B cell (primary cell): ENCODE measurements at regions not wholly inside any gene's neighbourhood (a gene's known extent, or its start where the extent isn't known, plus 50 kb on each side); places are given as distances from the start of the nearest gene placed in this dataset.

ENCODE experiments used
- ATAC-seq: fragments of 200-7000 bp; cut with Tn5 transposase; one replicate; pipeline ENCODE4 v1.10.0; 2021; ENCODE audit warnings: low read depth, mild to moderate bottlenecking, moderate number of reproducible peaks, moderate library complexity
- CTCF ChIA-PET: fragments of 350-600 bp; sonication (Branson Sonifier 250); formaldehyde crosslinking; loops from one replicate; lab custom pipeline; 2021; ENCODE audit warnings: antibody characterized with exemption, inconsistent platforms; lab: Charles Lee
- POLR2A ChIA-PET: fragments of 350-600 bp; sonication (Branson Sonifier 250); formaldehyde crosslinking; loops from one replicate; lab custom pipeline; 2021; ENCODE audit warnings: antibody characterized with exemption; lab: Charles Lee
- DNase-seq: peaks from one replicate; pipeline ENCODE4 v3.0.0; 2013
- H2AFZ ChIP-seq: 2 replicates; pipeline ENCODE4 v1.6.1; 2012; ENCODE audit warnings: mild to moderate bottlenecking, low read depth, low read length; ENCODE audit not compliant: insufficient read depth, poor library complexity, severe bottlenecking
- H3K27ac ChIP-seq, 2 donors: 1 replicate in 1 of 2; 2 replicates in 1 of 2; pipeline ENCODE4 v1.5.1; 2012 to 2013; ENCODE audit warnings: low read length in 2 of 2, mild to moderate bottlenecking in 2 of 2, moderate library complexity in 1 of 2
- H3K27me3 ChIP-seq, 4 experiments: fragments of 200-600 bp in 1 of 4; sonication (generic) in 1 of 4; replicated peaks in 1 of 4; 1 replicate in 2 of 4; 2 replicates in 2 of 4; pipeline versions ENCODE4 v1.6.1 to v1.7.0; 2013 to 2016; ENCODE audit warnings: low read length in 3 of 4, mild to moderate bottlenecking in 2 of 4, mixed read lengths in 1 of 4, moderate library complexity in 1 of 4; ENCODE audit not compliant: insufficient read depth in 4 of 4, control insufficient read depth in 3 of 4; ENCODE audit errors: control extremely low read depth in 1 of 4
- H3K36me3 ChIP-seq, 2 experiments: replicated peaks in 1 of 2; 1 replicate in 1 of 2; 2 replicates in 1 of 2; pipeline versions ENCODE4 v1.6.1 to v1.7.1; 2013; ENCODE audit warnings: low read length in 1 of 2; ENCODE audit not compliant: insufficient read depth in 2 of 2, control insufficient read depth in 1 of 2; ENCODE audit errors: control extremely low read depth in 1 of 2, extremely low read depth in 1 of 2
- H3K4me1 ChIP-seq, 2 donors: fragments of 200-600 bp in 1 of 2; sonication (generic) in 1 of 2; 1 replicate in 1 of 2; 2 replicates in 1 of 2; pipeline versions ENCODE4 v1.5.1 to v1.6.1; 2013 to 2017; ENCODE audit warnings: low read length in 2 of 2; ENCODE audit not compliant: control insufficient read depth in 2 of 2, insufficient read depth in 2 of 2
- H3K4me2 ChIP-seq: replicated peaks from 2 replicates; pipeline ENCODE3; 2012; ENCODE audit warnings: mild to moderate bottlenecking, low read depth, low read length; ENCODE audit not compliant: poor library complexity, severe bottlenecking
- H3K4me3 ChIP-seq, 5 experiments: fragments of 200-600 bp in 1 of 5; sonication (generic) in 1 of 5; 1 replicate in 3 of 5; 2 replicates in 2 of 5; pipeline versions ENCODE4 v1.5.1 to v1.7.0; 2011 to 2016; ENCODE audit warnings: low read length in 4 of 5, mild to moderate bottlenecking in 4 of 5, low read depth in 2 of 5, control low read depth in 1 of 5, moderate library complexity in 1 of 5; ENCODE audit not compliant: insufficient read depth in 1 of 5; ENCODE audit errors: control extremely low read depth in 1 of 5, extremely low read depth in 1 of 5
- H3K79me2 ChIP-seq: fragments of 200-600 bp; sonication (generic); one replicate; pipeline ENCODE4 v1.6.0; 2016; ENCODE audit warnings: low read length; ENCODE audit not compliant: control insufficient read depth, insufficient read depth
- H3K9ac ChIP-seq: fragments of 200-600 bp; sonication (generic); 2 replicates; pipeline ENCODE4 v1.6.1; 2017; ENCODE audit warnings: mild to moderate bottlenecking, low read length, moderate library complexity
- H3K9me3 ChIP-seq, 3 donors: one replicate each; pipeline versions ENCODE4 v1.6.1 to v1.7.1; 2013; ENCODE audit warnings: low read length in 2 of 3; ENCODE audit not compliant: control insufficient read depth in 2 of 3, insufficient read depth in 1 of 3; ENCODE audit errors: control extremely low read depth in 1 of 3
- H4K20me1 ChIP-seq: 2 replicates; pipeline ENCODE4 v1.6.0; 2012; ENCODE audit warnings: mild to moderate bottlenecking, low read length; ENCODE audit not compliant: insufficient read depth, control insufficient read depth, poor library complexity, severe bottlenecking
- H3K27ac Mint-ChIP-seq: one replicate; pipeline ENCODE4 v1.8.0; 2021; ENCODE audit warnings: mixed read lengths
- H3K27me3 Mint-ChIP-seq: one replicate; pipeline ENCODE4 v1.8.0; 2021; ENCODE audit warnings: mixed read lengths
- H3K4me1 Mint-ChIP-seq: one replicate; pipeline ENCODE4 v1.8.0; 2021; ENCODE audit warnings: mixed read lengths
- H3K4me3 Mint-ChIP-seq: one replicate; pipeline ENCODE4 v1.8.0; 2021; ENCODE audit warnings: mixed read lengths
- H3K9me3 Mint-ChIP-seq: one replicate; pipeline ENCODE4 v1.8.0; 2022; ENCODE audit warnings: mixed read lengths; ENCODE audit not compliant: insufficient read depth
- EZH2 ChIP-seq: IDR thresholded peaks from 2 replicates; pipeline ENCODE4 v1.6.1; 2012; ENCODE audit warnings: borderline replicate concordance, low read depth, mild to moderate bottlenecking, moderate library complexity, low read length; ENCODE audit not compliant: insufficient read depth, poor library complexity, severe bottlenecking
- WGBS: methylation state at CpG from one replicate; pipeline ENCODE4 v1.1.5; 2013; ENCODE audit warnings: missing lambda C conversion rate; ENCODE audit not compliant: insufficient coverage; 5-methylcytosine and 5-hydroxymethylcytosine counted together
- intact Hi-C: fragments of 100-400 bp; cut with micrococcal nuclease; formaldehyde crosslinking; loops from one replicate; pipeline ENCODE4 v1.10.0; 2022
- TF ChIP-seq, protein P1 (sequence below): fragments of 200-600 bp; IDR thresholded peaks from one replicate; pipeline ENCODE4 v1.8.0; 2022; ENCODE audit warnings: antibody characterized with exemption, mild to moderate bottlenecking

DNA sequence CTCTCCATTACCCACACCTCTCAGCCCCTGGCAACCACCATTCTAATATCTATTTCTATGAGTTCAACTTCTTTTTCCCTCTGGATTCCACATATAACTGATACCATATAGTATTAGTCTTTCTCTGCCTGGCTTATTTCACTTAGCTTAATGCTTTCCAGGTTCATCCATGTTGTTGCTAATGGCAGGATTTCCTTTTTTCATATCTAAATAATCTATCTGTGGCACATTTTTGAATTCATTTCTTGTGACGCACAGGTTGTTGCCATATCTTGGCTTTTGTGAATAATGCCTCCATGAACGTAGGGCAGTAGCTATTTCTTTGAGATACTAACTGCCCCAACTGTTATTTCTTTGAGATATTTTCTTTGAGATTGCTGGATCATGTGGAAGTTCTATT lies 235.6 kb downstream of the SPRY2 start:
- Histone ChIP-seq H3K4me2 (no peak overlapping the region), H3K27me3 (no peaks in the 10 kb centered on the region), H2AFZ (no peak overlapping the region), H3K36me3 (no peaks in the 10 kb centered on the region), H4K20me1 (no peaks in the 10 kb centered on the region), H3K4me1 (no peaks in the 10 kb centered on the region), H3K4me3 (no peak overlapping the region), H3K9ac (no peak overlapping the region), H3K27ac (no peak overlapping the region), H3K79me2 (no peaks in the 10 kb centered on the region), H3K9me3 (no peaks in the 10 kb centered on the region)
- intact Hi-C loops: no loop called here
- ChIA-PET CTCF (no interaction called here), POLR2A (no interaction called here)
- Mint-ChIP-seq H3K4me3 (no peak overlapping the region), H3K27me3 (peaks cover 4% of the 10 kb centered on the region), H3K9me3 (no peaks in the 10 kb centered on the region), H3K27ac (no peak overlapping the region), H3K4me1 (no peaks in the 10 kb centered on the region)
- ATAC-seq: no peak
- no peak for DNase-seq
- no peak for TF ChIP-seq EZH2
- WGBS: no CpG with 5 or more reads among the region's 2 CpGs

DNA sequence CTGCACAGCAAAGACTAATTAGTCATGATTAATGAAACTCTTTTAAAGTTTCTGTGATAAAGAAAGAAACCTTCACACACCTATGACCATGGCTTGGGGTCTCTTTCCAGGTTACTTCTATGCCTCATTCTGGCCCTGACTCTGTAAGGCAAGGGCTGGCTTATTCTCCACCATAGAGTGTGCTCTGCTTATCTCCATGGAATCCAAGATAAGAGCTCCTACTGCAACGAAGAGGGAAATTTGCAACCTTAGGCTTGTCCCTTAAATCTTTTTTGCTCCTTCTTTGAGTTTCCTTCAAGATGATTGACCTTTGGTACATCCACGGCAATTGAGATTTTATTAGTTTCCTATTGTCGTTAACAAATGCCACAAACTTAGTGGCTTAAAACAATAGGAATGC lies 239.9 kb downstream of the SPRY2 start:
- WGBS: 36% methylated on average over 1 of the region's 3 CpGs
- Histone ChIP-seq H2AFZ (no peak overlapping the region), H3K36me3 (no peaks in the 10 kb centered on the region), H3K79me2 (no peaks in the 10 kb centered on the region), H3K4me3 (no peak overlapping the region), H3K4me1 (no peaks in the 10 kb centered on the region), H3K27me3 (no peaks in the 10 kb centered on the region), H3K27ac (no peak overlapping the region), H3K4me2 (no peak overlapping the region), H3K9me3 (no peaks in the 10 kb centered on the region), H4K20me1 (no peaks in the 10 kb centered on the region), H3K9ac (no peak overlapping the region)
- Mint-ChIP-seq H3K9me3 (no peaks in the 10 kb centered on the region), H3K4me3 (no peak overlapping the region), H3K27me3 (no peaks in the 10 kb centered on the region), H3K27ac (no peak overlapping the region), H3K4me1 (no peaks in the 10 kb centered on the region)
- ChIA-PET POLR2A (no interaction called here), CTCF (no interaction called here)
- intact Hi-C loops: no loop called here
- TF ChIP-seq, protein P1, sequence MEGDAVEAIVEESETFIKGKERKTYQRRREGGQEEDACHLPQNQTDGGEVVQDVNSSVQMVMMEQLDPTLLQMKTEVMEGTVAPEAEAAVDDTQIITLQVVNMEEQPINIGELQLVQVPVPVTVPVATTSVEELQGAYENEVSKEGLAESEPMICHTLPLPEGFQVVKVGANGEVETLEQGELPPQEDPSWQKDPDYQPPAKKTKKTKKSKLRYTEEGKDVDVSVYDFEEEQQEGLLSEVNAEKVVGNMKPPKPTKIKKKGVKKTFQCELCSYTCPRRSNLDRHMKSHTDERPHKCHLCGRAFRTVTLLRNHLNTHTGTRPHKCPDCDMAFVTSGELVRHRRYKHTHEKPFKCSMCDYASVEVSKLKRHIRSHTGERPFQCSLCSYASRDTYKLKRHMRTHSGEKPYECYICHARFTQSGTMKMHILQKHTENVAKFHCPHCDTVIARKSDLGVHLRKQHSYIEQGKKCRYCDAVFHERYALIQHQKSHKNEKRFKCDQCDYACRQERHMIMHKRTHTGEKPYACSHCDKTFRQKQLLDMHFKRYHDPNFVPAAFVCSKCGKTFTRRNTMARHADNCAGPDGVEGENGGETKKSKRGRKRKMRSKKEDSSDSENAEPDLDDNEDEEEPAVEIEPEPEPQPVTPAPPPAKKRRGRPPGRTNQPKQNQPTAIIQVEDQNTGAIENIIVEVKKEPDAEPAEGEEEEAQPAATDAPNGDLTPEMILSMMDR: no peak
- TF ChIP-seq EZH2: no peak
- ATAC-seq (no peak), DNase-seq (no peak)
